Gastrocnemius medialis (tissue), 4 donors: ENCODE measurements at regions not wholly inside any gene's neighbourhood (a gene's known extent, or its start where the extent isn't known, plus 50 kb on each side); places are given as distances from the start of the nearest gene placed in this dataset.

Experiments used
- POLR2A ChIP-seq, 2 donors: fragments of 450-650 bp; IDR thresholded peaks; one replicate each; pipeline ENCODE4 v1.6.1; 2017; ENCODE audit warnings: antibody characterized with exemption in 2 of 2, mild to moderate bottlenecking in 2 of 2, moderate library complexity in 2 of 2
- TF ChIP-seq, protein P1 (sequence below), 5 experiments: fragments of 450-650 bp in 3 of 5; fragments of 200-600 bp in 2 of 5; sonication (generic) in 2 of 5; IDR thresholded peaks in 4 of 5; conservative IDR thresholded peaks in 1 of 5; 1 replicate in 4 of 5; 2 replicates in 1 of 5; pipeline ENCODE4 v1.5.1; 2016 to 2019; ENCODE audit warnings: antibody characterized with exemption in 5 of 5, mild to moderate bottlenecking in 3 of 5, moderate library complexity in 3 of 5

DNA sequence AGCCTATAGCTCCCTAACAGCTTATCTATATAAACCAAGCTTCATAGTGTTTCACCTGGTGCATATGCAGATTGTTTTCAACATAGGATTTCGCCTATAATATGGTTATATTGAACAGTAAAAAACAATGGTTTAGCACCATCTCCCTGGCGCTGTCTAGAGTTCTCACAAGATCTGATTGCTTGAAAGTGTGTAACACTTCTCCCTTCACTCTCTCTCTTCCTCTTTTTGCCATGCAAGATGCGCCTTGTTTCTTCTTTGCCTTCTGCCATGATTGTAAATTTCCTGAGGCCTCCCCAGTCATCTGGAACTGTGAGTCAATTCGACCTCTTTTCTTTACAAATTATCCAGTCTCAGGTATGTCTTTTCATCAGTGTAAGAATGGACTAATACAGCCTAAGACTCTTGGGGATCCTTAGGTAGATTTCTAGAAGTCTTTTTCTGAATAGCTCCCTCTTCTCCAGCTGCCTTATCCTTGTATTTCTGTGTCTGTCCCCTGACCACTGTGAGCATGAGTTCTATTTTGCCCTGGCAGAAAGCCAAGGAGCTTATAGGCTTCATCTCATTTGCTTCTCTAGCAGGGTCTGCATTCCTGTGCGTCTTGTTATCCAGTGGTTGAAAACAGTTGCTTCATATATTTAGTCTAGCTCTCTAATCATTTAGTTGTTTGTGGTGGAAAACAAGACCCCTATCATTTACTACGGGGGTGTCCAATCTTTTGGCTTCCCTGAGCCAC is 401.6 kb downstream of the GPD2 start:
- TF ChIP-seq, protein P1, sequence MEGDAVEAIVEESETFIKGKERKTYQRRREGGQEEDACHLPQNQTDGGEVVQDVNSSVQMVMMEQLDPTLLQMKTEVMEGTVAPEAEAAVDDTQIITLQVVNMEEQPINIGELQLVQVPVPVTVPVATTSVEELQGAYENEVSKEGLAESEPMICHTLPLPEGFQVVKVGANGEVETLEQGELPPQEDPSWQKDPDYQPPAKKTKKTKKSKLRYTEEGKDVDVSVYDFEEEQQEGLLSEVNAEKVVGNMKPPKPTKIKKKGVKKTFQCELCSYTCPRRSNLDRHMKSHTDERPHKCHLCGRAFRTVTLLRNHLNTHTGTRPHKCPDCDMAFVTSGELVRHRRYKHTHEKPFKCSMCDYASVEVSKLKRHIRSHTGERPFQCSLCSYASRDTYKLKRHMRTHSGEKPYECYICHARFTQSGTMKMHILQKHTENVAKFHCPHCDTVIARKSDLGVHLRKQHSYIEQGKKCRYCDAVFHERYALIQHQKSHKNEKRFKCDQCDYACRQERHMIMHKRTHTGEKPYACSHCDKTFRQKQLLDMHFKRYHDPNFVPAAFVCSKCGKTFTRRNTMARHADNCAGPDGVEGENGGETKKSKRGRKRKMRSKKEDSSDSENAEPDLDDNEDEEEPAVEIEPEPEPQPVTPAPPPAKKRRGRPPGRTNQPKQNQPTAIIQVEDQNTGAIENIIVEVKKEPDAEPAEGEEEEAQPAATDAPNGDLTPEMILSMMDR (IDR thresholded peaks at IDR 0.05 in 4 of 5, conservative IDR thresholded peaks at IDR 0.05 in 1 of 5): no peak
- no peak for TF ChIP-seq POLR2A (IDR thresholded peaks at IDR 0.05)
